ENCODE measurements at regions not wholly inside any gene's neighbourhood (a gene's known extent, or its start where the extent isn't known, plus 50 kb on each side); places are given as distances from the start of the nearest gene placed in this dataset.

- Histone ChIP-seq H4K20me1 (ENCODE audit: insufficient read depth) (no peaks in the 10 kb centered on the region), H3K9ac (ENCODE audit: low read length) (no peak overlapping the region), H3K27ac (ENCODE audit: low read depth, low read length) (no peak overlapping the region), H3K36me3 (ENCODE audit: control insufficient read depth in 1 of 2, insufficient read depth in 2 of 2, low read length in 2 of 2) (no peaks in the 10 kb centered on the region), H3K9me2 (ENCODE audit: insufficient read depth) (no peaks in the 10 kb centered on the region), H3K9me3 (ENCODE audit: control insufficient read depth in 1 of 2, insufficient read depth in 1 of 2, low read depth in 1 of 2, low read length in 2 of 2) (no peaks in the 10 kb centered on the region), H3K4me1 (ENCODE audit: control insufficient read depth in 1 of 2, insufficient read depth in 2 of 2, low read length in 2 of 2) (no peaks in the 10 kb centered on the region), H3K4me3 (replicated peaks in 1 of 2; ENCODE audit: low read depth in 1 of 2, low read length in 2 of 2) (no peak overlapping the region), H3K79me2 (ENCODE audit: insufficient read depth, low read length) (no peaks in the 10 kb centered on the region), H3K4me2 (ENCODE audit: low read length) (no peak overlapping the region), H2AFZ (ENCODE audit: low read depth, low read length, poor library complexity, severe bottlenecking) (no peak overlapping the region), H3K27me3 (ENCODE audit: insufficient read depth, low read length) (peaks cover 50% of the 10 kb centered on the region)
- BruUV-seq (replicated peaks), result no TSS peak
- ChIA-PET CTCF (no interaction called here), RAD21 (ENCODE audit: low non-redundant PET in 1 of 2, low total read pairs in 2 of 2, uncharacterized antibody in 2 of 2, unreplicated experiment in 2 of 2) (no interaction called here), POLR2A (no interaction called here)
- ATAC-seq (no peak), DNase-seq (ENCODE audit: low read depth, low spot score) (no peak)
- intact Hi-C loops (cut with micrococcal nuclease), result no loop called here
- TF ChIP-seq, protein P1, sequence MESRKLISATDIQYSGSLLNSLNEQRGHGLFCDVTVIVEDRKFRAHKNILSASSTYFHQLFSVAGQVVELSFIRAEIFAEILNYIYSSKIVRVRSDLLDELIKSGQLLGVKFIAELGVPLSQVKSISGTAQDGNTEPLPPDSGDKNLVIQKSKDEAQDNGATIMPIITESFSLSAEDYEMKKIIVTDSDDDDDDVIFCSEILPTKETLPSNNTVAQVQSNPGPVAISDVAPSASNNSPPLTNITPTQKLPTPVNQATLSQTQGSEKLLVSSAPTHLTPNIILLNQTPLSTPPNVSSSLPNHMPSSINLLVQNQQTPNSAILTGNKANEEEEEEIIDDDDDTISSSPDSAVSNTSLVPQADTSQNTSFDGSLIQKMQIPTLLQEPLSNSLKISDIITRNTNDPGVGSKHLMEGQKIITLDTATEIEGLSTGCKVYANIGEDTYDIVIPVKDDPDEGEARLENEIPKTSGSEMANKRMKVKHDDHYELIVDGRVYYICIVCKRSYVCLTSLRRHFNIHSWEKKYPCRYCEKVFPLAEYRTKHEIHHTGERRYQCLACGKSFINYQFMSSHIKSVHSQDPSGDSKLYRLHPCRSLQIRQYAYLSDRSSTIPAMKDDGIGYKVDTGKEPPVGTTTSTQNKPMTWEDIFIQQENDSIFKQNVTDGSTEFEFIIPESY (IDR thresholded peaks at IDR 0.05; ENCODE audit: extremely low read depth, insufficient replicate concordance, low read length), result no peak
- TF ChIP-seq JUND (IDR thresholded peaks at IDR 0.05) (no peak), YY1 (IDR thresholded peaks at IDR 0.05; ENCODE audit: extremely low read depth, insufficient replicate concordance, low read depth, low read length) (no peak), CTCF (IDR thresholded peaks at IDR 0.05 in 2 of 3, conservative IDR thresholded peaks at IDR 0.05 in 1 of 3; ENCODE audit: borderline replicate concordance in 1 of 3, insufficient read depth in 1 of 3, low read depth in 2 of 3, low read length in 2 of 3) (no peak), POLR2AphosphoS5 (IDR thresholded peaks at IDR 0.05; ENCODE audit: low read depth, low read length) (no peak), TCF7L2 (IDR thresholded peaks at IDR 0.05; ENCODE audit: borderline replicate concordance, extremely low read depth, insufficient read depth, insufficient read length) (no peak), SP1 (IDR thresholded peaks at IDR 0.05; ENCODE audit: low read depth) (no peak), POLR2A (IDR thresholded peaks at IDR 0.05; ENCODE audit: borderline replicate concordance, extremely low read depth, insufficient read depth, insufficient read length) (no peak), SRF (IDR thresholded peaks at IDR 0.05; ENCODE audit: low read depth) (no peak), EGR1 (IDR thresholded peaks at IDR 0.05; ENCODE audit: low read depth) (no peak), CBX3 (IDR thresholded peaks at IDR 0.05; ENCODE audit: low read depth) (no peak), MAX (IDR thresholded peaks at IDR 0.05) (no peak), REST (IDR thresholded peaks at IDR 0.05; ENCODE audit: low read depth) (no peak), RAD21 (IDR thresholded peaks at IDR 0.05; ENCODE audit: low read depth) (no peak), EZH2phosphoT487 (IDR thresholded peaks at IDR 0.05; ENCODE audit: borderline replicate concordance) (no peak)
Observed at GRCh38 chr22:49129736-49130135, 697.9 kb downstream of the BRD1 start.
